NCI-H1417 (cell line): ENCODE measurements at regions not wholly inside any gene's neighbourhood (a gene's known extent, or its start where the extent isn't known, plus 50 kb on each side); places are given as distances from the start of the nearest gene placed in this dataset.

Source experiments
- DNase-seq, 3 experiments: peaks; one replicate each; lab custom pipeline; 2025; lab: John Stamatoyannopoulos, UW

- DNase-seq: no peak
Observed at GRCh38 chr1:221303623-221304022, 424.4 kb downstream of the HLX start.

- DNase-seq: no peak
Observed at GRCh38 chr1:221306239-221306638, 427.0 kb downstream of the HLX start.

- peak in 1 of 3 experiments; percentile 53 for DNase-seq
Observed at GRCh38 chr1:221308534-221309511, 429.6 kb downstream of the HLX start.

GRCh38 chr1:221309723-221310122, 430.5 kb downstream of the HLX start:
- DNase-seq: peak; percentile 27 to 93 (median 69)

GRCh38 chr1:221310180-221310579, 430.9 kb downstream of the HLX start:
- peak; percentile 34 to 93 (median 69) for DNase-seq

- no peak for DNase-seq
Observed at GRCh38 chr1:221315330-221315729, 426.6 kb downstream of the DUSP10 start.

- no peak for DNase-seq
Observed at GRCh38 chr1:221316491-221317056, 425.3 kb downstream of the DUSP10 start.

- no peak for DNase-seq
Observed at GRCh38 chr1:221317537-221317936, 424.4 kb downstream of the DUSP10 start.

- peak; percentile 50 to 99 (median 89) for DNase-seq
Observed at GRCh38 chr1:221327954-221328353, 413.9 kb downstream of the DUSP10 start.

GRCh38 chr1:221328371-221328770, 413.5 kb downstream of the DUSP10 start:
- DNase-seq: no peak

- no peak for DNase-seq
Observed at GRCh38 chr1:221331273-221332183, 410.4 kb downstream of the DUSP10 start.

GRCh38 chr1:221334062-221334461, 407.8 kb downstream of the DUSP10 start:
- DNase-seq: no peak

- peak in 1 of 3 experiments; percentile 52 for DNase-seq
Observed at GRCh38 chr1:221335161-221336101, 406.5 kb downstream of the DUSP10 start.

- no peak for DNase-seq
Observed at GRCh38 chr1:221336126-221336525, 405.8 kb downstream of the DUSP10 start.

- DNase-seq: peak in 1 of 3 experiments; percentile 21
Observed at GRCh38 chr1:221337106-221337505, 404.8 kb downstream of the DUSP10 start.

GRCh38 chr1:221343136-221343535, 398.8 kb downstream of the DUSP10 start:
- DNase-seq: no peak

- no peak for DNase-seq
Observed at GRCh38 chr1:221343607-221344006, 398.3 kb downstream of the DUSP10 start.

GRCh38 chr1:221344693-221345092, 397.2 kb downstream of the DUSP10 start:
- DNase-seq: no peak

- peak in 1 of 3 experiments; percentile 61 for DNase-seq
Observed at GRCh38 chr1:221347706-221348105, 394.2 kb downstream of the DUSP10 start.

- no peak for DNase-seq
Observed at GRCh38 chr1:221350091-221350490, 391.8 kb downstream of the DUSP10 start.

- no peak for DNase-seq
Observed at GRCh38 chr1:221356693-221357092, 385.2 kb downstream of the DUSP10 start.
